Fibroblast of mammary gland (primary cell): ENCODE measurements at regions not wholly inside any gene's neighbourhood (a gene's known extent, or its start where the extent isn't known, plus 50 kb on each side); places are given as distances from the start of the nearest gene placed in this dataset.

Experiments used
- DNase-seq: peaks from one replicate; pipeline ENCODE4 v3.0.0-alpha.2; 2010; ENCODE audit warnings: low read depth
- H3K4me3 ChIP-seq: 2 replicates; pipeline ENCODE4 v1.5.1; 2011; ENCODE audit warnings: low read depth, mild to moderate bottlenecking, low read length, moderate library complexity; ENCODE audit not compliant: control insufficient read depth
- TF ChIP-seq, protein P1 (sequence below): conservative IDR thresholded peaks from 2 replicates; pipeline ENCODE4 v1.5.1; 2011; ENCODE audit warnings: low read depth, low read length, inconsistent platforms; ENCODE audit not compliant: control insufficient read depth, insufficient read depth

DNA sequence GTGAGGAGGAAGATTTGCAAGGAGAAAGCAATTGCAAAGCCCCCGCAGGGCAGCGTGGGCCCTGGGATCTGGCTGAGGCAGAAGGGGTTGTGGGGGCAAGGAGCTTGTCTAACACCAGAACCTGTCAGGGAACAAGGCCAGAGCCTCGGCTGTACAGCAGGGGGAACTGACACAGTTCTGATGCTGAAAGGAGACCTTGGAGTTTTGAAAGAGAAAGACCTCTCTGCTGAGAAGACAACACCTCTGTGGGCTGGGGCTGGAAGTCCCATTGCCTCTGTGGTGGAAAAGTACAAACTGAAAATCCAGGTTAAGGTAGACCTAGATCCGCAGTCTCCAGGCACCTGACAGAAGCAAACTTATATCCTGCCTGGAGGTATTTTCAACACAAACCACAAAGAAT lies 86.9 kb upstream of the CST7 start:
- TF ChIP-seq, protein P1, sequence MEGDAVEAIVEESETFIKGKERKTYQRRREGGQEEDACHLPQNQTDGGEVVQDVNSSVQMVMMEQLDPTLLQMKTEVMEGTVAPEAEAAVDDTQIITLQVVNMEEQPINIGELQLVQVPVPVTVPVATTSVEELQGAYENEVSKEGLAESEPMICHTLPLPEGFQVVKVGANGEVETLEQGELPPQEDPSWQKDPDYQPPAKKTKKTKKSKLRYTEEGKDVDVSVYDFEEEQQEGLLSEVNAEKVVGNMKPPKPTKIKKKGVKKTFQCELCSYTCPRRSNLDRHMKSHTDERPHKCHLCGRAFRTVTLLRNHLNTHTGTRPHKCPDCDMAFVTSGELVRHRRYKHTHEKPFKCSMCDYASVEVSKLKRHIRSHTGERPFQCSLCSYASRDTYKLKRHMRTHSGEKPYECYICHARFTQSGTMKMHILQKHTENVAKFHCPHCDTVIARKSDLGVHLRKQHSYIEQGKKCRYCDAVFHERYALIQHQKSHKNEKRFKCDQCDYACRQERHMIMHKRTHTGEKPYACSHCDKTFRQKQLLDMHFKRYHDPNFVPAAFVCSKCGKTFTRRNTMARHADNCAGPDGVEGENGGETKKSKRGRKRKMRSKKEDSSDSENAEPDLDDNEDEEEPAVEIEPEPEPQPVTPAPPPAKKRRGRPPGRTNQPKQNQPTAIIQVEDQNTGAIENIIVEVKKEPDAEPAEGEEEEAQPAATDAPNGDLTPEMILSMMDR: no peak
- no peak overlapping the region for H3K4me3 ChIP-seq
- DNase-seq: no peak

DNA sequence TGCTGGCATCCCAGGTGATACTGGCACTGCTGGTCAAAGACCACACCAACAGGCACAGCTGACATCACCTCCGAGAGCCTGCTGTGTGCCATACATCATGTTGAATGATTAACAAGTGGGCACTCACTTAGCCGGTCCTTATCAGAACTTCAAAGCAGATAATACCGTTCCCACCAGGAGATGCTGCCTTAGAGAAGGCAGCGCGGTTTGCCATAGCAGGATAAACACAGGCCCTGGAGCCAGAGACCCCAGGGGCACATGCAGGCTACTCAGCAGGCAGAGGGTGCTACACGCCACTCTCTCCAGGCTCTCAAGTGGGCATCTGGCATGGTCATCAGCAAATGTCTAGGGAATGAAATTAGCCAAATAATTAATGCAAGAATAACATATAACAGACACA lies 86.5 kb upstream of the CST7 start:
- H3K4me3 ChIP-seq: no peak overlapping the region
- DNase-seq: no peak
- TF ChIP-seq, protein P1: no peak

DNA sequence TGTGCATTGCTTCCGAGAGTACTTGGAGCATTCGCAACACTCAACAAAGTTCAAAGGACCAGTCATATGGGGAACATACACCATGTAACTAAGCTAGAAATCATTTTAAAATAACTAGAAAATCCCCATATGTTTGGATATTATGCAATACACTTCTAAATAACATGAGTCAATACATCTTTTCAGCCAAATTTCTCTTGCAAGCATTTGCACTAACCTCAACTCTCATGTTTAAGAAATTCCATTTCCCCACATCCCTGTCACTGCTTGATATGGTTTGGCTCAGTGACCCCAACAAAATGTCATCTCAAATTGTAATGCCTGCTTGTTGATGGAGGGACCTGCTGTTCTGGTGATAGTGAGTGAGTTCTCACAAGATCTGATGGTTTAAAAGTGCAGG lies 85.7 kb upstream of the CST7 start:
- DNase-seq: peak; percentile 86
- H3K4me3 ChIP-seq: no peak overlapping the region
- TF ChIP-seq, protein P1: no peak

DNA sequence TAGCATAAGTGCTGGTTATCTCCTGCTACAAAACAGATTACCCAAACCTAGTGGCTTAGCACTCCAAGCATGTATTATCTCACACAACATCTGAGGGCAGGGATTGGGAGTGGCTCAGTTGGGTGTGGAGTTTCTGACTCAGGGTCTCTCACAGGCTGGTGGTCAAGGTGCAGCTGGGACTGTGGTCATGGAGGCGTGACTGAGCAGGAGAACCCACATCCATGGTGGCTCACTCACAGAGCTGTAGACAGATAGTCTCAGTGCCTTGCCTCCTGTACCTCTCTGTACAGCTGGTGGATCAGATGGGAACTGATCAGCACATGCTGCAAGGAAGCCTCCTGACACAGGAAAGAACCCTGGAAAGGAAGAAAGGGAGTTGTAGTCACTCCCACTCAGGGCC lies 83.1 kb upstream of the CST7 start:
- TF ChIP-seq, protein P1: no peak
- DNase-seq: no peak
- H3K4me3 ChIP-seq: no peak overlapping the region

DNA sequence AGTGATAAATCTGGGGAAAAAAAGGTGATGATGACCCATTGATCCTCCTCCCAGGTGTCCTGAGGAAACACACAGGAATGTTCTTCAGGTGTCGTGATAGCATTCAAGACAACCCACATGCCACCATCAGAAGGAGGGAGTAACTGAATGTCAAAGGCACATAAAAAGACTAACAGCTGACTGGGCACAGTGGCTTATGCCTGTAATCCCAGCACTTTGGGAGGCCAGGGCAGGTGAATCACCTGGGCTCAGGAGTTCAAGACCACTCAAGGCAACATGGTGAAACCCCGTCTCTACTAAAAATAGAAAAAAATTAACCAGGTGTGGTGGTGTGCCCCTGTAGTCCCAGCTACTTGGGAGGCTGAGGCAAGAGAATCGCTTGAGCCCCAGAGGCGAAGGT lies 82.3 kb upstream of the CST7 start:
- TF ChIP-seq, protein P1: no peak
- no peak overlapping the region for H3K4me3 ChIP-seq
- DNase-seq: no peak

DNA sequence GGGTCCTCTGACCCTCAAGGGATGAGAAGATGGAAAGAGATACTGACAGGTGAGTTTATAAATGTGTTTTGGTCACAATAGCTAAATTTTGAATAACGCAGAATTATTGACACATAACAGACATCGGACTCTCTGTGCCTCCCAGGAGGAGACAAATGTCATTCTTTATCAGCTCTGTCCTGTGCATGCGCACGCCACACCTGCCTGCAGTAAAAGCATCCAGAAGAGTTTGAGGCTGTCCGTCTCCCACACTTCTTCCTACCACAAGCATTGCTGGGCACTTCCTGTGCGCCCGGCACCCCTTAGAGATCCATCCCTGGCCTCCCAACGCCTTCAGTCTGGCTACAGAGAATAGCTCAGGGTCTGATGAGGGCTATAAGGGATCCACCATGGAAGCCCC lies 81.5 kb upstream of the CST7 start:
- H3K4me3 ChIP-seq: no peak overlapping the region
- TF ChIP-seq, protein P1: no peak
- DNase-seq: no peak

DNA sequence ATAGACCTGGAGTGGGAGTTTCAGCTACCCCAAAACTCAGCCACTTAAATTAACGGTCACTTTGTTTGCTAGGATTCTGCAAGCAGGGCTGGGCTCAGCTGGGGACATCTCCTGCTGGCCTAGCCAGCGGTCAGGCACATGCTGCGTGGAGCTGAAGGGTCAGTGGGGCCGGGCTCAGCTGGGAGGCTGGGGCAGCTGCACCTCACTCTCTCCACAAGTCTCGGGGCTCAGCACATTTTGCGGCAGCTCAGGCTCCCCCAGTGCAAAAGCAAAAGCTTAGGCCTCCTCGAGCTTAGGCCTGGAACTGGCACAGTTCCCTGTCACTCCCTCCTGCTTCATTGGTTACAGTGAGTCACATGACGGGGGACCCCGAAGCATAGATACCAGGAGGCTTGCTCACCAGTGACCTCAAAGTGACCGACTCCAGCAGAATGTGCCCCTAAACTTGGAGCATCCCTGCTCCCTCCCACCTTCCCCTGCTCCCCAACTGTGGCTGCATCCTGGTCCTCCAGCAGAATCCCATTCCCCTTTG lies 80.6 kb upstream of the CST7 start:
- TF ChIP-seq, protein P1: no peak

More for the DNA sequence above, 80.6 kb upstream of the CST7 start:
- DNase-seq: no peak
- no peak overlapping the region for H3K4me3 ChIP-seq
